Fibroblast of pulmonary artery (primary cell): ENCODE measurements at regions not wholly inside any gene's neighbourhood (a gene's known extent, or its start where the extent isn't known, plus 50 kb on each side); places are given as distances from the start of the nearest gene placed in this dataset.
"Not testable (repeated sequence)": the region's sequence is repeated elsewhere in the genome, so short reads cannot be mapped to it uniquely, and the experiment has no call there.

Experiments used
- DNase-seq: peaks from one replicate; pipeline ENCODE4 v3.0.0-alpha.2; 2010; ENCODE audit warnings: low read depth
- H3K4me3 ChIP-seq: replicated peaks from 2 replicates; pipeline ENCODE4 v1.5.1; 2011; ENCODE audit warnings: low read depth, mild to moderate bottlenecking, control low read depth, low read length, moderate library complexity
- TF ChIP-seq, protein P1 (sequence below): IDR thresholded peaks from 2 replicates; pipeline ENCODE4 v1.5.1; 2011; ENCODE audit warnings: mild to moderate bottlenecking, control low read depth, low read length, inconsistent platforms; ENCODE audit errors: missing control alignments

- H3K4me3 ChIP-seq = no peak overlapping the region
- no peak for DNase-seq
- TF ChIP-seq, protein P1, sequence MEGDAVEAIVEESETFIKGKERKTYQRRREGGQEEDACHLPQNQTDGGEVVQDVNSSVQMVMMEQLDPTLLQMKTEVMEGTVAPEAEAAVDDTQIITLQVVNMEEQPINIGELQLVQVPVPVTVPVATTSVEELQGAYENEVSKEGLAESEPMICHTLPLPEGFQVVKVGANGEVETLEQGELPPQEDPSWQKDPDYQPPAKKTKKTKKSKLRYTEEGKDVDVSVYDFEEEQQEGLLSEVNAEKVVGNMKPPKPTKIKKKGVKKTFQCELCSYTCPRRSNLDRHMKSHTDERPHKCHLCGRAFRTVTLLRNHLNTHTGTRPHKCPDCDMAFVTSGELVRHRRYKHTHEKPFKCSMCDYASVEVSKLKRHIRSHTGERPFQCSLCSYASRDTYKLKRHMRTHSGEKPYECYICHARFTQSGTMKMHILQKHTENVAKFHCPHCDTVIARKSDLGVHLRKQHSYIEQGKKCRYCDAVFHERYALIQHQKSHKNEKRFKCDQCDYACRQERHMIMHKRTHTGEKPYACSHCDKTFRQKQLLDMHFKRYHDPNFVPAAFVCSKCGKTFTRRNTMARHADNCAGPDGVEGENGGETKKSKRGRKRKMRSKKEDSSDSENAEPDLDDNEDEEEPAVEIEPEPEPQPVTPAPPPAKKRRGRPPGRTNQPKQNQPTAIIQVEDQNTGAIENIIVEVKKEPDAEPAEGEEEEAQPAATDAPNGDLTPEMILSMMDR = no peak
These were observed 421.2 kb upstream of the HTR1E start for GRCh38 chr6:86516087-86516486.

DNA sequence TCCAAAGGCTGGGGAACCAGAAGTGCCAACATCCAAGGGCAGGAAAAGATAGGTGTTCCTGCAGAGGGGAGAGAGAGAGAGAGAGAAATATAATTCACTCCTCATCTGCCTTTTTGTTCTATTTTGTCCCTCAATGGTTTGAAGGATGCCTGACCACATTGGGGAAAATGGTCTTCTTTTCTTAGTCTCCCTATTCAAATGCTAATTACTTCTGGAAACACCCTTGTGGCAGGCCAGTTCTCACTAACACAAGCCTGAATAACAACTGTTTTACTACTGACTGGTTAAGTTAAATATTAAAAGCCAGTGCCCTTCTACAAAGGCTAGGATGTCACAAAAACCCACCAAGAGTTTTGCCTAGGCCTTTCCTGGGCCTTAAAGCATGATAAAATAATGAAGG lies 425.4 kb upstream of the HTR1E start:
- TF ChIP-seq, protein P1 = no peak
- H3K4me3 ChIP-seq = no peak overlapping the region
- no peak for DNase-seq

DNA sequence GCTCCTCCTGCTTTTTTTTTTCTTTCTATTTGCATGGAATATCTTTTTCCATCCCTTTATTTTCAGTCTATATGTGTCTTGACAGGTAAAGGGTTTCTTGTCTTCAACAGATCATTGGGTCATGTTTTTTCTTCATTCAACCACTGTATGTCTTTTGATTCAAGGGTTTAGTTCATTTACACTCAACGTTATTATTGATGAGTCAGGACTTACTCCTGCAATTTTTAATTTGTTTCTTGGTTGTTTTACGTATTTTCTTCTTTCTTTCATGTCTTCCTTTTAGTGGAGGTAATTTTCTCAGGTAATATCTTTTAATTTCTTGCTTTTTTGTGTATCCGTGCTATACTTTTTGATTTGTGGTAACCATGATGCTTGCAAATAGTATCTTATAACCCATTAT lies 429.1 kb upstream of the HTR1E start:
- no peak overlapping the region for H3K4me3 ChIP-seq
- TF ChIP-seq, protein P1 = no peak
- DNase-seq = no peak

GRCh38 chr6:86502497-86502896 lies 434.8 kb upstream of the HTR1E start:
- TF ChIP-seq, protein P1 = no peak
- no peak overlapping the region for H3K4me3 ChIP-seq
- DNase-seq = no peak

DNA sequence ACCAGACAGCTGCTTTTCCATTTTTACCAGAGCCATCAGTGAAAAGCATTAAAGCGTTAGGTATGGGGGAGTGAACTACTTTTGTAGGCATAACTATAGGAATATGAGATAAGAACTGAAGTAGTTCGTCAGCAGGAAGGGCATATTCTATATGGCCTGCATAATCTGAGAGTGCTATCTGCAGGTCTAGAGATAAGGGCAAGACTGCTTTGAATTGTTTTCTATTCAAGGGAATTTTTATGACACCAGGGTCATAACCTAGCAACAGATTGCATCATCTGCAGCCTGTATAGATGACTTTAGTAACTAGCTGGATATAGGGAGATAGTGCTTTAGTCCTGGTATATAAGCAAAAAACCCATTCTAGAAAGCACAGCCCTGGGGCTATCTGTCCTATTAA lies 437.3 kb upstream of the HTR1E start:
- TF ChIP-seq, protein P1 = no peak

GRCh38 chr6:86489042-86489441 lies 448.3 kb upstream of the HTR1E start:
- not testable (repeated sequence) for H3K4me3 ChIP-seq, DNase-seq

More for the DNA sequence above, 437.3 kb upstream of the HTR1E start:
- no peak for DNase-seq
- no peak overlapping the region for H3K4me3 ChIP-seq

- TF ChIP-seq, protein P1 = no peak
- DNase-seq = no peak
- no peak overlapping the region for H3K4me3 ChIP-seq
These were observed 449.6 kb upstream of the HTR1E start for GRCh38 chr6:86487660-86488221.

DNA sequence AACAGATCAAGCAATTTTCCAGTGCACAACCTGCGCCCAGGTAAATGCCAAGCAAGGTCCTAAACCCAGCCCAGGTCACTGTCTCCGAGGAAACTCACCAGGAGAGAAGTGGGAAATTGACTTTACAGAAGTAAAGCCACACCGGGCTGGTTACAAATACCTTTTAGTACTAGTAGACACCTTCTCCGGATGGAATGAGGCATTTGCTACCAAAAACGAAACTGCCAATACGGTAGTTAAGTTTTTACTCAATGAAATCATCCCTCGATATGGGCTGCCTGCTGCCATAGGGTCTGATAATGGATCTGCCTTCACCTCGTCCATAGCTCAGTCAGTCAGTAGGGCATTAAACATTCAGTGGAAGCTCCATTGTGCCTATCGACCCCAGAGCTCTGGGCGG lies 459.0 kb upstream of the HTR1E start:
- H3K4me3 ChIP-seq, DNase-seq: not testable (repeated sequence)
